Left colon (tissue), 2 donors: ENCODE measurements at regions not wholly inside any gene's neighbourhood (a gene's known extent, or its start where the extent isn't known, plus 50 kb on each side); places are given as distances from the start of the nearest gene placed in this dataset.

Experiments used
- ATAC-seq: fragments of 200-7000 bp; cut with Tn5 transposase; one replicate; pipeline ENCODE4 v1.9.1; 2020; ENCODE audit warnings: mild to moderate bottlenecking, moderate library complexity
- DNase-seq, 2 donors: peaks; one replicate each; pipeline ENCODE4 v3.0.0-alpha.2; 2020
- intact Hi-C, 2 donors: fragments of 100-400 bp; cut with DNase I in 1 of 2; cut with micrococcal nuclease in 1 of 2; formaldehyde crosslinking; loops; one replicate each; pipeline versions ENCODE4 v1.11.2 to v1.14.0; 2022; cut with DNase I, micrococcal nuclease
- donor health status: DM: no; HTN: no; CAD: no.
- donor health status: DM: yes; HTN: yes; CAD: no.

GRCh38 chr4:22900876-22901275, 208.1 kb downstream of the GBA3 start:
- DNase-seq: no peak
- intact Hi-C loops: no loop called here
- ATAC-seq: no peak

- ATAC-seq: peak; percentile 57
- intact Hi-C loops: loop anchor here in 1 of 2 donors (10.0 kb wide), 1 partner anchor 1517 kb away; no protein-coding TSS in a partner anchor
- DNase-seq: no peak
Observed at GRCh38 chr4:22897520-22898108, 204.9 kb downstream of the GBA3 start.

- no peak for ATAC-seq
- intact Hi-C loops: loop anchor here in 1 of 2 donors (10.0 kb wide), 1 partner anchor 1519 kb away; no protein-coding TSS in a partner anchor
- no peak for DNase-seq
Observed at GRCh38 chr4:22895482-22895881, 202.7 kb downstream of the GBA3 start.

- intact Hi-C loops: no loop called here
- DNase-seq (no peak), ATAC-seq (no peak)
Observed at GRCh38 chr4:22884157-22884556, 191.4 kb downstream of the GBA3 start.

- ATAC-seq: no peak
- intact Hi-C loops: no loop called here
- DNase-seq: no peak
Observed at GRCh38 chr4:22881411-22881810, 188.7 kb downstream of the GBA3 start.

GRCh38 chr4:22877486-22878052, 184.8 kb downstream of the GBA3 start:
- intact Hi-C loops: no loop called here
- no peak for DNase-seq
- no peak for ATAC-seq

GRCh38 chr4:22876270-22876669, 183.5 kb downstream of the GBA3 start:
- ATAC-seq (peak; percentile 27), DNase-seq (no peak)
- intact Hi-C loops: no loop called here

GRCh38 chr4:22875587-22876257, 183.0 kb downstream of the GBA3 start:
- DNase-seq (no peak), ATAC-seq (no peak)
- intact Hi-C loops: no loop called here

GRCh38 chr4:22874334-22874912, 181.7 kb downstream of the GBA3 start:
- intact Hi-C loops: no loop called here
- DNase-seq: peak; percentile 31 to 65
- peak; percentile 73 for ATAC-seq

GRCh38 chr4:22873899-22874298, 181.2 kb downstream of the GBA3 start:
- intact Hi-C loops: no loop called here
- peak; percentile 91 for ATAC-seq
- no peak for DNase-seq

- no peak for DNase-seq
- no peak for ATAC-seq
- intact Hi-C loops: no loop called here
Observed at GRCh38 chr4:22870847-22871449, 178.2 kb downstream of the GBA3 start.

- no peak for ATAC-seq
- DNase-seq: no peak
- intact Hi-C loops: no loop called here
Observed at GRCh38 chr4:22869235-22869634, 176.5 kb downstream of the GBA3 start.
